ENCODE measurements at regions not wholly inside any gene's neighbourhood (a gene's known extent, or its start where the extent isn't known, plus 50 kb on each side); places are given as distances from the start of the nearest gene placed in this dataset.

DNA sequence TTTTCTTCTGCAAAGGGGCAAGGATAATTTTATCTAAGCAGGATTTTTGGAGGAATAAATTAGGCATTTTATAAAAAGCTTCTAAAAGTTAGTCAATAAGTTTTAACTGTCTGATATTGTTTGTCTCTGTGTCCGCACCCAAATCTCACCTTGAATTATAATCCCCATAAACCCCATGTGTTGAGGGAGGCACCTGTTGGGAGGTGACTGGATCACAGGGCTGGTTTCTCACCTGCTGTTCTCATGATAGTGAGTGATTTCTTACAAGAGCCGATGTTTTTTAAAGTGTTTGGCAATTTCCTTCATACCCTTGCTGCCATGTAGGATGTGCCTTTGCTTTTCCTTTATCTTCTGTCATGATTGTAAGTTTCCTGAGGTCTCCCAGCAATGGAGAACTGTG is 481.4 kb downstream of the GBA3 start:
- DNase-seq (ENCODE audit: low read depth, low spot score), result no peak

DNA sequence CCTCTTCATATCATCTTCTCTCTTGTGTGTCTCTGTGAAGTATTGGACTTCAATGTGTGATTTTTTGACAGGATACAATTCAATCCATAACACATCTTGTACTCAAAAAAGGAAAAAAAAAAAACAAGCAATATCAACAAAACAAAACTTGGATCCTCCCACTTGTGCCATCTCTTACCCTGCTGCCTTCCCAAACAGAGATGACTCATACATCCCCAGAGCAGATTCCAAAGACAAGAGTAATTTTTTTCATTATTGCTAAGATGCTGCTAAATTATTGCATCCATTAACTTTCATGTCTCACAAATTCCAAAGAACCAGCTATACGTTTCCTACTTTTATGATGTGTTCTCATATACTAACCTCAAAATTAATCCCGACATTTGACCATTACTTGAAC is 479.2 kb downstream of the GBA3 start:
- DNase-seq (ENCODE audit: low read depth, low spot score), result no peak

DNA sequence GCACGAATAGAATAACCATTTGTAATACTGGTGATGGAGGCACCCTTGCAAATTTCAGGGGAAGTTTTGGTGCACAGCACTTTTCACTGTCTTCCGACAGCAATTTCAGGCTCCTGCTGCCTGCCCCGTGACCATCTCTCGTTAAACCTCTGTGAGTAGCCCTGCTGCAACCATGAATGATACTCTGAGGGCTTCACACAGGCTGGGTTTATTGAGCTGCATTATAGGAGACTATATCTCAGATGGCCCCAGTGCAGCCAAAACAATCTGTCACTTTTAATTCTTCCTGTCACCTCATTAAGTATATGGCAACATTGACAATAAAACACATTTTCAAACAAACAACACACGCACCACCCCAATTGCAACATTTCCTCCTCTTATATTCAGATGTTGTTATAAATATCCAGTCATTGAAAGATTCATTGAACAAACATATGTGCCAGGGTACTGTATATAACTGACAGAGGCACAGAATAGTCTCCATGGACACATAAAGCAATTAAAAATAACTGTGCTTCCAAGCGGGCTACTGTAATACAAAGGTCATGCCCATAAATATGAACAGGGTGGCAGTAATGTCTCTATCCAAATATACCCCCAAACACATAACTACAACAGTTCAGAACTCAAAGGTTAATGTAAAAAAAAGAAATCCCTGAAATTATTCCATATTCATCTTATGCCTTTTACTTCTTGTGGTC is 477.0 kb downstream of the GBA3 start:
- DNase-seq (ENCODE audit: low read depth, low spot score), result no peak

DNA sequence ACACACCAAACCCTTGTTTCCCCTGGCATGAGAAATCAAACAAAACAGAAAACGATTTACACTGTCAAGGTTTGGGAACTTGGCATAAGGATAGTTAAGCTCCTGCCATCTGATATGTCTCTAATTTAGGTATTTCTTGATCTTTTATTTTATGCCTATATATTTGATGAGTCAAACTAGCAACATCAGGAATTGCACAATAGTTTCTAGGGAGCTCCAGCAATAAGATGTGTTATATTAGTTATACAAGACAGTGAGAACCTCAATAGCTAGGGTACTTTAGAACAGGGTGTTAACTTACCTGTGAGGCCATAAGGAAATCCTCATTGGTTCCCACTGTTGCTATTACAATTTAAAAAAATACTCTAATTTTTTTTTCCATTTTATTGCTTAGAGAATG is 474.2 kb downstream of the GBA3 start:
- DNase-seq (ENCODE audit: low read depth, low spot score), result no peak

DNA sequence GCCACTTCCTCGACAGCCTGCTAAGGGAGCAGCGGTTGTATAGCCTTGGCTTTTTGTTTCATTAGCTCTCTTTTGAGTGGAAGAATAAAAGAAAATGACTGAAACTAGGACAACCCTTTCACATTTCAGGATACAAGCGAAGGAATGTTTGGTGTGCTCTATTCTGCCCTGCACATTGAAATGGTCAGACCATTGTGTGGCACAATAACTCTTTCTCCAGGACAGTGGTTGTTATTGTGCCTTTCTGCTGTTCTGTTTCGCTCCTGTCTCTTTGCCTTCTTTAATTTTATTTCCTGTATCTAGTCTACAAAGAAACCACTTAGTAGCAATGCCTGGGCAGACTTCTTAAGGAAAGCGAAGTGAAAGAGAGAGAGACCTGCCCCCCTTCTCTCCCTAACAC is 473.7 kb downstream of the GBA3 start:
- no peak for DNase-seq (ENCODE audit: low read depth, low spot score)

DNA sequence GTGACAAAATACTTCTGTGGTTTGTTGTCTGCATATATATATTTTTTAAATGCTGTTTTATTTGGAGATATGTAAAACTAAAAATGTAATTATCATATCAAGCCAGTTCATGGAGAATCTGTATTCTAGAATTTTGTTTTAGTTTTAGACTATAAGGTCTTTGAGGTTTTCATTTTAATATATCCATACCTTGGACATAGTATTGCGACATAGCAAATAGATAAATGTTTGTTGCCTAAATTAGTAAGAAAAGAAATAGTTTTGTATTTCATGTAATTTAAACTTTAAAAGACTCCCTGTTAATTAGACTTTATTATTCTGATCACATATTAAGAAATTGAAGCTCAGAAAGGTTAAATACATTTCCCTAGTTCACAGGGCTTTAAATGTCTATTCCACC is 472.9 kb downstream of the GBA3 start:
- DNase-seq (ENCODE audit: low read depth, low spot score), result no peak

DNA sequence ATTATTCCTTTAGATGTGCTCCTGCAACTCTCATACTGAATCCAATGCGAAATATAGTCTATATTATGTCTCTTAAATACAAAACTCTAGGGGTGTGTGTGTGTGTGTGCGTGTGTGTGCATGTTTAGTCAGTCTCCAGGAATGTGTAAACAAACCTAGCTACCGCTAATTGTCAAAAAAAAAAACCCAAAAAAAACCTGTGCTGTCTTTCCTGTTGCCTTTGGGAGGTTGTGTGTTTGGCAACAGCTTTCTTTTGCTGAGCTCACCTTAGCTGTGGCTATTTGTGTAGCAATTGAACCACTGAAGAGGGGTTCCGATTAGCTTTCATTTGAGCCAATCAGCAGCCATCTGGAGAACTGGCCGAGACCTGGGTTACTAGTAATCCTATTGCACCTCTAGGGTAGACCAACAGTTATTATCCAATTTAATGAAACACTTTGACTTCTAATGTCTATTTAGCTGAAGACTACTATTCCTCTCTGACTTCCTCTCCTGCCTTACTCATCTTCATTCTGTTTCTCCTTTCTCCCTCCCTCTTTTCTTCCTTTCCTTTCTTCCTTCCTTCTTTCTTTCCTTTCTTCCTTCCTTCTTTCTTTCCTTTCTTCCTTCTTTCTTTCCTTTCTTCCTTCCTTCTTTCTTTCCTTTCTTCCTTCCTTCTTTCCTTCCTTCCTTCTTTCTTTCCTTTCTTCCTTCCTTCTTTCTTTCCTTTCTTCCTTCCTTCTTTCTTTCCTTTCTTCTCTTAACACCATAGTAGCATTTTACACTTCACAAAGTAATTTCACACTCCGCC is 471.1 kb downstream of the GBA3 start:
- DNase-seq (ENCODE audit: low read depth, low spot score), result peak; percentile 53

DNA sequence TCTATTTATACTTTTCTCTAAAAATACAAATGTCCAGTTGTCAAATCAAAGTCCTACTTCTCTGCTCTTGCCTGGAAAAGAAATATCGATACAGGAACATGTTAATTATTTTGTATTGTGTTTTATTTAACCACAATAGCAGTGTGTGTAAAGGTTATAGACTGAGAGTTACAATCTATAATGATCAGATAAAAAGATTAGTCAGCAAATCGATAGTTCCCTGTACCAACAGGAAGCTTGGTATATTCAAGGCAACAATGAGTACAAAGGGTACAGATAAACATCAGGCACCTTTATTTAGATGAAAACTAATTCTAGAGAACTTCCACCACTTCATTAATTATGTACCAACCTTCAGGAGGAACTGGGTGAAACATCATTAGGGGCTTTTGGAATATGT is 469.5 kb downstream of the GBA3 start:
- no peak for DNase-seq (ENCODE audit: low read depth, low spot score)

DNA sequence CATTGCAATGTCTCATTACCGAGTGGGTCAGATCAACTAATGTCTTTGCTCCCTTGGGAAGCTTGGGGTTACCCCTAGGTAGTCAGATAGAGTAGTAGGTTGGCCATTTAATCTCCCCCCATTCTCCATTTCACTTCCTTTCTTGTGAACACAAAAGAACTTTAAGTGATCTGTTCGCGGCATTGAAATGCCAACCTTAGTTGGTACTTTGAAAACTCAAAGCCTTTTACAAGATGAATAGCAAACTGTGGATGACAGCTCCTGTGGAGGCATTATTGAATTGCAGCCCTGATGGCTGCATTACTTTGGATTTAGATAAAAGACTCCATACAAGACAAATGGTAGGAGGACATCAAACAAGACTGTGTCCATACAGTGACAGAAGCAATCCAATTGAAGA is 469.1 kb downstream of the GBA3 start:
- DNase-seq (ENCODE audit: low read depth, low spot score), result peak; percentile 16

DNA sequence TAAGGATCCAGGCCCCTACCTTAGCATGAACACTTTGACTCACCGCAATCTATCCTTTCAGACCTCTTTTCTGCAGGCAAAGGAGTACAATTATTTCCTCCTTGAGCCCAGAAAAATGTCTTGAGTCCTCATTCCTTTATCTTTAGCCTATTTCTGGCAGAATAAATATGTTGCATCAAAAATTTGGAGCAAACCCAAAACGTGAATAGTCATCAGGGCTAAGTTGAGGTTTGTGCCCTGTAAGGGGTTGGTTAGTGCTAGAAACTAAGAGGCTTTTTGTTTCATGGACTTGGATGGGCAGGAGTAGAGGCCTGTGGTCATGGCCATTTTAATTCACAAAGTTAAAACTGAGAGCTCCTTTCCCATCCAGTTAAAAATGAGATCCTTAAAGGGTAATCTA is 460.3 kb downstream of the GBA3 start:
- no peak for DNase-seq (ENCODE audit: low read depth, low spot score)

DNA sequence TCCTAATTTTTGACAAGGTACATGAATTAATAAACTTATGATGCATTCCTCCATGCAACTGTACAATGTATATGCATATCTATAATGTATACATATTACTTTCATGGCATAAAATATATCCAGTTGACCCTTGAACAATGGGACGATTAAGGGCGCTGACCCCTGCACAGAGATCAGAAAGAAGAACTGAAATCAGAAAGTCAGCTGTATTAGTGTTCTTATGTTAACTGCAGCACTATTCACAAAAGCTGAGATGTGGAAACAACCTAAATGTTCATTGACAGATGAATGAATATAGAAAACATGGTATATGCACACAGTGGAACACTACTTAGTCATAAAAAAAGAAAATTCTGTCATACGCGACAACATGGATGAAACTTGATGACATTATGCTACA is 457.1 kb downstream of the GBA3 start:
- no peak for DNase-seq (ENCODE audit: low read depth, low spot score)

DNA sequence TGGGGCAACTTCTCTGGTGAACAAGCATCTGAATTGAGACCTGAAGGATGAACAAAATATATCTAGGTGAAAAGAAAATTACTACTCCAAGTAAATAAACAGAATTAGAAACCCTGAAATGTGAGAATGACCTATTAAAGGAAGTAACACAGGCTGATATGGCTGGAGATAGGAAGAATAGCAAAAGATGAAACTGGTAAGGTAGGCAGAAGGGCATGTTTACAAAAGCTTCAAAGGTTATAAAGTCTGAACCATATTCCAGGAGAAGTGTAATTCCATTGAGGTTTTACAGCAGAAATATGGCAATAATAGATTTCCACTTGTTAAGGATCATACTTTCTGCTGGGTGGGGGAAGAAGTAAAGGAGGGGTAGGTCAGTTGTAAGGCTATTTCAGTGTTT is 452.0 kb downstream of the GBA3 start:
- DNase-seq (ENCODE audit: low read depth, low spot score), result no peak

DNA sequence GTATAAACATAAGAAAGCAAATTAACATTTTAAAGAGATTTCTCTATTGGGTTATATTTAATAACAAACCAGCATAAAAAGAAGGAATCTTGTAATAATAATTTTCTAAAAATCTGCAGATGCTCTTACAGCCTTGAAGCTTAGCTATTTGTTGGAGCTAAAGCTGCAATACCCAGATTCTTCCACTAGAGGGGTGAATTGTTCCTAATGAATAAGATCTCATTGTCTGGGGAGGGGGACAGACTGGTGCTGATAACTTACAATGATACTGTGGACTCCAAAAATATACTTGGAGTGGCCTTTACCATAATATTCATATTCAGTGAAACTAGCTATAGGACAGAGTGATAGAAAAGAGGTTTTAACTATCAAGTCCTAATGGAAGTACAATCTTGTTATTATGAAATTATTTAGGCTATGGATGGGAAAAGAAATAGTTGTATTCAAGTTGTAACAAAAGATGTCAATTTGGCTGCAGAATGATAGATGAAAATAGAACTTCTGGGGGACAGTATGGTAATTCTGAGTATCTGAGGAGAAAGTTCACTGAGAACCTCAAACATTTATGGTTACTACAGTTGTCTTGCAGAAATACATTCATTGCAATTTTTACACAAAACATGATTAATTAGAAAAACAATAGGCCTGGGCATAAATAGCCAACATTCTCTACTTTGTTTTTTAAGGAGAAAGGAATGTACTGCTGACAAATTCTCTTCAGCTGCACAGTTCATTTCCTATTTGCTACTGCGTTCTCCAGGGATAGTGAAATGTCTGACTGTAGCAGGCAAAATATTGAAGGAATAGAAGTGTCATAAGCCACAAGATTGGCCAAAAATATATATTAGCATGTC is 443.3 kb downstream of the GBA3 start:
- no peak for DNase-seq (ENCODE audit: low read depth, low spot score)

DNA sequence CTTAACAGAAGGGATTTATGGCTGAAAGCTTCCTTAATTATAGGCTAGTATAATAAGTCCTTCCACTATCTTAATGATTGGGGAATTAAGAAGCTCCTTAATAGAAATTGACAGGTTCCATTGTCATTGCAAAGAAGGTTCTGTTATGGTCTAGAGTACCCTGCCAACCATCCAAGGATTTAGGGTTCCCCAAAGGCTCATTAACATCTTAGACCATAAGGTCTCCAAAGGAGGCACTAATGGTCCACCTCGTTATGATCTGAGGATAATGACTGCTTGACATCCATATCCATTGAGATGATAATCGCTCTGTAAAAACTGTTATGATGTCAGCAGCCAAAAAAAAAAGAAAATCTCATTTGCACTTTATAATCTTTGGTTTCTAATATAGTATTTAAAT is 441.6 kb downstream of the GBA3 start:
- DNase-seq (ENCODE audit: low read depth, low spot score), result no peak

DNA sequence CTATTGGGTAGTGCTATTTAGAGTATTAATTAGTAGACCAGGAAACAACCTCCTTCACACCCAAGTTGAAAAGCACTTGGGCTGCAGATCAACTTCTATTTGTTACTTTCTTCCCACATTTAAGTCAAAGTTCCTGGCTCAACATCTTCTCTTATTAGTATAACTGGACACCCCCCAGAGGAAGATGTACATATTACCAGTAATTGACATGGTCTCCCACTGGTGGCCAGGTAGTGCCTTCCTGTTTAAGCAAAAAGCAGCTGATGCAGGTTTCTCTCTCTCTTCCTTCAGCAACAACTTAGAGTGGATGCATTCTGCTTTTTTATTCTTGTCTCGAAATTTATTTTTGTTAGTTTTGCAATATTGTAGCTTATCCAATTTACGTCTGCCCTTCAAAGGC is 438.1 kb downstream of the GBA3 start:
- no peak for DNase-seq (ENCODE audit: low read depth, low spot score)

DNA sequence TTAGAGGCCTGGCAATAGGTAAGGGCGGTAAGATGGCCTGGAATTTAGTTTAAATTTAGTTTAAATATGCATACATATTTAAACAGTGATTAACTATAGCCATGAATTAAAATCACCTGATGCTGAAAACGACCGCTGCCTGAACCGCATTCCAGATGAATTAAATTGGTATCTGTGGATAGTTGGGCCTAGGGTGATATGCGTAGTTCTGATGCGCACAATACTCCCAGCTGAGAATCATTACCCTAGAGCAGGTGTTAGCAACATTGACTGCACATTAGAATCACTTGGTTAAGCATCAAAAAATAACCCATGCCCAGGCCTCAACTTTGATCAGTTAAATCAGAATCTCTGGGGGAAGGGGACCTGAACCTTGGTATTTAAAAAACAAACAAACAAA is 432.4 kb downstream of the GBA3 start:
- no peak for DNase-seq (ENCODE audit: low read depth, low spot score)

DNA sequence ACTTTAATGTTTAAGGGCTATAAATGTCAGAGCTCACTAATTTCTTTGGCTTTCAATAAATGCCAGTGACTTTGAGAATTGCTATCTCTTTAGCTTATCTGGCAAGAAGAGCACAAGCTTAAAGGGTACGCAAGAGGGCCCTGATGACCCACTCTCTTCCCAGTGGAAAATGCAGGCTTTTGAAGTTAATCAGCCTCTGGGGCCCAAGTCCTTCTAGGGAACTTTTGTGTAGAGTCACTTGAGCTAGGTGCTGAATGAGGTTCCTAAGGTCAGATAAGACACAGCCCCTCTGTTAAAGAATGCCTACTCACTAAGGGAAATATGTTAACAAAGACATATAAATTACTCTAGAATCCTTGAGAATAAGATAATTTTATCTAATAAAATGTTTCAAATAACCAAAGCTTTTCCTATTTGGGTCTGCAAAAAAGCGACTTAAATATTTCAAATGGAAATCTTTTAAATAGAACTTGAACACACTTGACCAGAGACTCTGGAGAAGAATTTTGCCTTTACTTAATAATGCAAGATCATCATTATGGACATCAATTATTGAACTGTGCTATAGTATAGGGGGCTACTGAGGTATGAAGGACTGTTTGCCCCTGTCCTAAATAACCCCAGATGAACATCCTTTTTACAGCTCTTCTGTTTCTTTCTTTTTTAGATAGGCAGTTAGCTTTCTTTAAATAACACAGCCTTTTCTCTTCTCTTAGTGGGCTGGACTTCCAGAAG is 430.1 kb downstream of the GBA3 start:
- no peak for DNase-seq (ENCODE audit: low read depth, low spot score)

DNA sequence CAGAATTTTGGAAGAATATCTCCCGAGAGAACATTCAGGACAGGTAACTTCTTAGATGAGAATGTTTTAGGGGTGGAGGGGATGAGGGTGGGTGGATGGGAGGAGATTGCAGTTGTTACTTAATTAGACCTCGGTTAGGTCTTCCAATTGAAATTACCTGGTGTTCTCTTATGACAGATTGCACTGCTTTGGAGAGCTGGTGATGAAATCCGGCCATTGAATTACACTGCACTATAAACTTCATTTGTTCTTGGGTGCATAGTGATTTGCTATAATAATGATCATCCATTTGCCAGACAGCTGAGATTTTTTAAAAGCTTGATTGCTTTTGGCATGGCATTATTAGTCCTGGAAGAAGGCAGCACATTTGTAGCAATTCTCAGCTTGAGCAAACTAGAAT is 427.6 kb downstream of the GBA3 start:
- no peak for DNase-seq (ENCODE audit: low read depth, low spot score)

DNA sequence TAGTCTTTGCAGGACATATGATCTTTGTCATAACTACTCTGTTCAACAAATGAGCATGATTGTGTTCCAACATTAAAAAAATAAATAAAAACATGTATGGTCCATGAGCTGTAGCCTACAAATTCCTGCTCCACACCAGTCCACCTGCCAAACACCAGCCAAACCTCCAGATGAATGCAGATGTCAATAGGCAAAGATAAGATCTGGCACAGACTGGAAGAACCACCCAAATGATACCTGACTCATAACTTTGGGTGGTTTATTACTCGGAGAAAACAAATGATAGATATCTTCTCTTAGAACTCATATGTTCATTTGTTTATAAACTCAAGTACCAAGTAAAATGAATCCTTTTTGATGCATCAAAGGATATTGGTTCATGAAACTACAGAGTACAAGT is 425.1 kb downstream of the GBA3 start:
- no peak for DNase-seq (ENCODE audit: low read depth, low spot score)

DNA sequence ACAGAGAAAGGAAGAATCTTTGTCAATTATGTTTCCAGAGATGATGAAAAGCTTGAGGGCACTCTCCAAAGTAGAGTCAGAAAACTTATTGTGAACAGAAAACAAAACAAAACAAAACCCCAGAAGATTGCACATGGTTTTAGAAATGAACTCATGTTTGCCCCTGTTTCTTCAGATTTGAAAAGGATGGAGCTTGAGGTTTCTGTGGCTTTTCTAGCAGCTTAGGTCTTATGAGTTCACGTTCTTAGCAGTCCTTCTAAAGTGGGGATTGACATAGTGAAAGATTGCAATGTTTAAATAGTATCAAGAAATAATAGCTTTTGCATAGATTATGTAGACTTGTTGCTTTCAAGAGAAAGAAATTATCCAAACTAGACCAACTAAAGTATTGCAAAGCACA is 421.8 kb downstream of the GBA3 start:
- no peak for DNase-seq (ENCODE audit: low read depth, low spot score)

DNA sequence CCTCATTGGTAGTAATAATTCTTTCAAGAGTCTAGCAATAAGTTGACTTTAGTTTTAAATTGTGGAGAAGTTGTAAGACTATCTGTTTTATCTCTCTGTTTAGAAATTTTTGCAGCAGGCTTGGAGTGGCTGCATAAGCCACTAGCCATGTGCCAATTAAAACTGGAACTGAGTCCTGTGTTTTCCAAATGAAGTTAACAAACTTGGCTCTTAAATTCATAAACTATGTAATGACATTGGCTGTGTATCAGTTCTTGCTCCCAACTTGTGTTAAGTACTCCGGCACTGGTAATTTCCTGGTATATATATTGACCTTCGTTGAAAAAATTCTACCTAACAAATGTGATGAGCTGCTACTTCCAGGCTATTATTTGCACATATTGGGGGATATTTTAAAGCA is 420.4 kb downstream of the GBA3 start:
- DNase-seq (ENCODE audit: low read depth, low spot score), result no peak

DNA sequence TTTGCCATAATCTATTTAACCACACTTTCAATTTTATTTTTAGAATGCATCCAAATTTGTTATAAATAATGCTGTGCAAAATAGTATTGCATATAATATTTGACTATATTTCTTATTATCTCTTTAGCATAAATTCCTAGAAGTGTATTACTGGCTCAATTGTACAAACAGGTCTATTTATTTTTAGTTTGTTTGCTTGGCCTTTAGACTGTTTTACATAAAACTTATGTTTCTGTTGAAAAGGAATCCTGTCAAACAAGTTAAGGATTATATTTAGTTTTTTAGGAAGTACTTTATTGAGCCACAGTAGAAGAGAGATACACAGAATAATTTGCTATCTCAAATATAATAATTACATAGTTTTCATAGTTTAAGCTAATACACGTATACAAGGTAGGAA is 413.8 kb downstream of the GBA3 start:
- no peak for DNase-seq (ENCODE audit: low read depth, low spot score)

Measured in ELF-1 (cell line).